HL-60/S4 treated with retinoic acid at 250 ng/mL for 4 days and 3 days (cell line): ENCODE measurements at regions not wholly inside any gene's neighbourhood (a gene's known extent, or its start where the extent isn't known, plus 50 kb on each side); places are given as distances from the start of the nearest gene placed in this dataset.

Experiments
- in situ Hi-C: fragments of 300-500 bp; cut with MboI; formaldehyde crosslinking; loops from 2 replicates; pipeline ENCODE4 v1.7.0; 2022; ENCODE audit warnings: low sequenced_read_pairs

- in situ Hi-C loops = no loop called here
Observed at GRCh38 chr16:85544668-85545067, 68.5 kb upstream of the GSE1 start.

DNA sequence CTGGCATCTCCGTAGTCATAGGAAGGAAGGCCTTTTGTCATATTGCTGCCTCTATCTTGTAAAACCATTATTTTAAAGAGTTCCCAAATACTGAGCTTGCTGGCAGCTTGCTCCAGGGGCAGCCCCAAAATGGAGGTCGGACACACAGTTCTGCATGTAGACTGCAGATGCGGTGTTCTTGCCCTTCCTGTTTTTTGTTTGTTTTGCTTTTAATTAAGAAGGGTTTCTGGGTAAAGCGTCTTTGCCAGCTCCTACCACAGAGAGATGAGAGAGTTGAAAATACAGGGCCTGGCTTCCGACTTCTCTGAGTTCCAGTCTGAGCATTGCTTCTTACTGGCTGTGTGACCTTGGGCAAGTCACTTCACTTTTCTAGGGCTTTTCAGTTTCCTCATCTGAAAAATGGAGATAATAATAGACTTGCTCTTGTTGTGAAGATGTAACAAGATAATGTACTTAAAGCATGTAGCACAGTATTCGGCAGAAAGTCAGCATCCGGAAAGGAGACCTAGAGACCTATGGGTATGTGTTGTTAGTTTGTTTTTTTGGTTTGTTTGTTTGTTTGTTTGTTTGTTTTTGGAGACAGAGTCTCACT is 67.8 kb upstream of the GSE1 start:
- in situ Hi-C loops = no loop called here

DNA sequence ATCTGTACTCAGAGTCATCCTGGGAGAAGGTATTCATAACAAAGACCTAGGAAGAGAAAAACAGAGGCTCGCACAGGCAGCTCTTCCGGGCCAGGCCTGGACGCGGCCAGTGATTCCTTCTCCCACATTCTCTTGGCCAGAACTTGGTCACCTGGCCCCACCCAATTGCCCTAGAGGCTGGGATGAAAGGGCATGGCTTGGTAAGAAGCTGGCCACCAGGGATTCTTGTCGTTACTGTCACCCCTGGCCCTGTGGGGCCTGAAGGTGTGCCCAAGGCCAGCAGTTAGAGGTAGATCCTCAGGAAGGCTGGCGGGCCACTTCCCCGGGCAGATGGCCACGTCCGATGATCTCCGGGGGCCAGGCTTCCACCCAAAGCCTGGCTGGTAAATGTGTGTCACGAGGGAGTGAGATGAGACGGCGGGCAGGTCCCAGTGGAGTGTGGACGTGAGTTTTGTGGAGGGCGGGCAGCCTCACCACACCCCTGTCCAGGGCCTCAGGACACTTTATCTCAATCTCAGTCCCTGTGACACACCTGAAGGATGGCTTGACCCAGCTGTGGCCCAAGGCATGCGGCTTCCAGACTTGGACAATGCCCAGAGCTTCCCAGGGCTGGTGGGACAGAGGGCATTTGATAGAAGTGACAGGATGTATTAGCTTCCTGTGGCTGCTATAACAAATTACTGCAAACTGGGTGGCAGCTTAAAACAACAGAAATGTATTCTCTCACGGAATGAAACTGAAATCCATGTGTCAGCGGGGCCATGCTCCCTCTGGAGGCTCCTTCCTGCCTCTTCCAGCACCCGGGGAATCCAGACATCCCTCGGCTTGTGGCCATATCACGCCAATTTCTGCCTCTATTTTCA is 66.3 kb upstream of the GSE1 start:
- in situ Hi-C loops = no loop called here

- in situ Hi-C loops = no loop called here
Observed at GRCh38 chr16:85548375-85548774, 64.7 kb upstream of the GSE1 start.

- in situ Hi-C loops = no loop called here
Observed at GRCh38 chr16:85549766-85550421, 63.2 kb upstream of the GSE1 start.

DNA sequence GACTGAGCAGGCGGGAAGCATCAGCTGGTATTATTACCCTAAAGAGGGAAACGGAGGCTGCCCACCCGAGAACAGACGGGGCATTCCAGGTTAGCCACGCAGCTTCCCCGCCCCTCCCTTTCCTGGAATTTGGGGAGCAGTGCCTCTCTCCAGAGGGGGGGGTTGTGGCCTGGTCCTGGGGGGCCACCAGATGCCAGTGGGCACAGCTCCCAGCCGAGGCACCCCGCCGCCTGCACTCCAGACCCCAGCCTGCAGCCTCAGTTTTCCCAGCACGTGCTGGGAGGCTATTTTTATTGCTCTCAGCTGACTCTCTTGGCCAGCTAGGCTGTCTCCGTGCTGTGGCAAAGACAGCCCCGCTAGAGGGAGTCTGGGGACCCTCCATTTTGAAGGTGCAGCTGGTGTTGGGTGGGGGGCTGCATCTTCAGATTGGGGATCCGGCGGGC is 62.7 kb upstream of the GSE1 start:
- in situ Hi-C loops = no loop called here

GRCh38 chr16:85550953-85551924 is 61.9 kb upstream of the GSE1 start:
- in situ Hi-C loops = no loop called here

- in situ Hi-C loops = no loop called here
Observed at GRCh38 chr16:85552980-85553435, 60.1 kb upstream of the GSE1 start.

DNA sequence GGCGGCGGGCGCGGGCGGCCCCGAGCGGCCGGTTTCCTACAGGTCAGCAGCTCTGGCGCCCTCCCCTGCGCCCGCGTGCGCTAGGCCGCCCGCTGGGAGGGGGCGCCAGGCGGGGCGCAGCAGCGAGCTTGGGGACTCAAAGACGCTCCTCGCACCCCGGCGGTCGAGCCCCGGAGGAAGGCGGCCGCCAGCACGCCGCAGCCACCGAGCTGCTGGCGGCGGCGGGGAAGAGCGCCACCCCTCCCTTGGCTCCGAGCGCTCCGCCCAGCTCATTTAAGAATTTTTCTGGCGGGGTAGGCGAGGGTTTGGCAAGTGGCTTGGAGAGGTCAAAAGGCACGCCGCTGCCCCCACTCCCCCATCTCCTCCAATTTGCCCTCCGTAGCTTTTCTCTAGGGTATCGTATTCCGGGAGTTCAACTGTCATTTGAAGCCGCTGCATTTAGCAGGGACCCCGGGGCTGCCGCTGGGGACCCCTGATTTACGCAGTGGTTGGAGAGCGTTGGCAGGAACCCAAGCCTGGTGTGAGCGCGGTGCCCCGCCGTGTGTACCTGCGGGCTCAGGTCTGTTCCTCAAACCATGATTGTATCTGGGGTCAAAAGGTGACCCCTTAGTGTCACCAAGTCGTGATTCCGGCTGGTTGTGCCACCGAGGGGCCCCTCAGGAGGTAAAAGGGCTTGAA is 59.5 kb upstream of the GSE1 start:
- in situ Hi-C loops = no loop called here

DNA sequence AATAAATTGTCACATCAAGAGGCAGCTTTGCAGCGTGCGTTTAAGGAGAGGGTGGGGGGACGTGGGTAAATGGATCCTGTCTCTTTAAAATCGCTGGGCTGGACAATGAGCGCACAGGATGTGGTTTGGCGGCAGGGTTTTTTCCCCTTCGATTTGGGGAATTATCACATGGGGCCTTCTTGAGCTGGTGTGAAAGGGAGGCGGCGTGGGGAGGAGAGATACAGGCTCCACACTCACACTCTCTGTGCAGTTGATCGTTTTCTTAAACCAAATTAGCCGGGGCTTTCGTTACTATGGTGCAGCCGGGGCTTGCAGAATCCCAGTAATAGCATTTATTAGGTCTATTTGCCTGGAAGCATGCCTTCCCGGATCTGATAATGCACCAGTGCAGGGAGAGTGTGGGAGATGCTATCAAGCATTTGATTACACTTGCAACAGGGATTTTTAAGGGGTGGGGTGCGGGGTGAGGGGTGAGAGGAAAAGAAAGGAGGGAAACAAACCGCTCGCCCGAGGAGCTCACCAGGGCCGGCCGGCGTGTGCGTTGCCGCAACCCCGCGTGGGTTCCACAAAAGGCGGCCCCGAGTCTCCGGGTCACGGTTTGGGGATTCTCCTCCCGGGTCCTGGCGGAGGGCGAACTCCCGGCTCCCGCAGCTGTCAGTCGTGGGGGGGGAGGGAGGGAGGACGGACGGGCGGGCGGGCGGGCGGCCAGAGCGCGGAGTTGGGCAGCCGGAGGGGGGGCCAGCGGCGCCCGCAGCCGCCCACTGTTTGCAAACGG is 58.8 kb upstream of the GSE1 start:
- in situ Hi-C loops = no loop called here

DNA sequence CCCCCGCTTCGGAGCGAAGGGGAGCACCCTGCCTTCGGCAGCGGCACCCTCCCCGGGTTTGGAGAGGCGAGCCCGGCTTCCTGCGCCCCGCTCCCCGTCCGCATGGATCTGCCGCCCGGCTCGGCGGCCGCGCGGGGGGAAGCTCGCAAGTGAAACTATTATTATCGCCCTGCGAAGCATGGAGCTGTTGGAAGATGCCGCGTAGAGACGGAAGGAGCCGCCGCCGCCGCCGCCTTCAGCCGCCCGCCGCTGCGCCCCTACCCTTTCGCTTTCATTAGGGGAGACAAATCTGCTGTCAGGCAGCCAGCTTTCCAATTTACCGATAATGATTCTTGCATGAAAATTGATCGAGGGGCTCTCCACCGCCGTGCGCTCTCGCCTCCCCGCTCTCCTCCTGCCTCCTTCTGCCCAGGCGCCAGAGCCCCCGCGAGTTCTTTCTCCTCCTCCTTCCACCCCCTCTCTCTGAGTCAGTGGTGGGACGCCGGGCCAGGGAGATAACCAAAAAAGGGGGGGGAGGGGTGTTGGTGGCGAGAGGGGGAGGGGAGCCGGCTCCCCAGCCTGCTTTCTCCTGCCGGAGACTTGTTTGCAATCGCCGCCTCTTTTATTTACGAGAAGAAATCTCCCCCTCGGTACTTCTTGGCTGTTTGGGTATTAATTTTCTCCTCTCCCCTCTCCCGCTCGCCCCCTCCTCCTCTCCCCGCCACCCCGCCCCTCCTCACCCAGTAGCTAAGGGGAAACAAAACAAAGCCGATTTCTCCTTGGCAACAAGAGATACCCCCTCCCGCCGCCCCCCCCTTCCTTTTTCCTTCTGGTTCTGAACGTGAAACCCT is 58.0 kb upstream of the GSE1 start:
- in situ Hi-C loops = no loop called here

GRCh38 chr16:85555719-85556455 is 57.2 kb upstream of the GSE1 start:
- in situ Hi-C loops = no loop called here

- in situ Hi-C loops = no loop called here
Observed at GRCh38 chr16:85556456-85557082, 56.6 kb upstream of the GSE1 start.

- in situ Hi-C loops = no loop called here
Observed at GRCh38 chr16:85557083-85557970, 55.8 kb upstream of the GSE1 start.

GRCh38 chr16:85557971-85558657 is 55.0 kb upstream of the GSE1 start:
- in situ Hi-C loops = no loop called here

DNA sequence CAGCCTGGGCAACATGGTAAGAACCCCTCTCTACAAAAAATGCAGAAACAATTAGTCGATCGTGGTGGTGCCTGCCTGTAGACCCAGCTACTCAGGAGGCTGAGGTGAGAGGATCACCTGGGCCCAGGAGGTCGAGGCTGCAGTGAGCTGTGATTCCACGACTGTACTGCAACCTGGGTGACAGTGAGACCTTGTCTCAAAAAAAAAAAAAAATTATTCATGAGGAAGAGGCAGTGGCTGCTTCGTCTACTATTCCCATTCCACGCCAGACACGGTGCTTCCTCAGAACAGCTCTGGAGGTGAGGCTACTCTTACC is 52.2 kb upstream of the GSE1 start:
- in situ Hi-C loops = no loop called here
